Right lobe of liver (tissue), 6 donors: ENCODE measurements at regions not wholly inside any gene's neighbourhood (a gene's known extent, or its start where the extent isn't known, plus 50 kb on each side); places are given as distances from the start of the nearest gene placed in this dataset.

Source experiments
- ATAC-seq, 4 donors: fragments of 200-7000 bp; cut with Tn5 transposase; one replicate each; pipeline ENCODE4 v1.9.1; 2020; ENCODE audit warnings: mild to moderate bottlenecking in 4 of 4, moderate library complexity in 4 of 4
- DNase-seq, 3 donors: peaks; one replicate each; pipeline ENCODE4 v3.0.0-alpha.2; 2020
- H3K27ac ChIP-seq, 3 donors: fragments of 200-600 bp; one replicate each; pipeline ENCODE4 v1.8.0; 2022
- H3K27me3 ChIP-seq, 2 donors: fragments of 200-600 bp; one replicate each; pipeline ENCODE4 v1.8.0; 2022
- H3K36me3 ChIP-seq, 4 donors: fragments of 200-600 bp; sonication (generic) in 1 of 4; one replicate each; pipeline versions ENCODE4 v1.5.1 to v1.8.0; 2017 to 2022; ENCODE audit warnings: control low read depth in 1 of 4
- H3K4me1 ChIP-seq, 4 donors: fragments of 200-600 bp; sonication (generic) in 1 of 4; one replicate each; pipeline versions ENCODE4 v1.5.1 to v1.8.0; 2017 to 2022; ENCODE audit warnings: control low read depth in 1 of 4
- H3K4me3 ChIP-seq, 3 donors: fragments of 200-600 bp; one replicate each; pipeline ENCODE4 v1.8.0; 2022
- H3K9me3 ChIP-seq, 4 donors: fragments of 200-600 bp; sonication (generic) in 1 of 4; one replicate each; pipeline versions ENCODE4 v1.5.1 to v1.8.0; 2017 to 2022; ENCODE audit warnings: control low read depth in 1 of 4
- POLR2A ChIP-seq: fragments of 450-650 bp; IDR thresholded peaks from one replicate; pipeline ENCODE4 v1.6.1; 2017; ENCODE audit warnings: antibody characterized with exemption, mild to moderate bottlenecking
- WGBS: methylation state at CpG from one replicate; pipeline ENCODE4 v1.1.6; 2018; ENCODE audit warnings: low coverage, low lambda C conversion rate; ENCODE audit not compliant: insufficient coverage; ENCODE audit errors: missing lambda C conversion rate; 5-methylcytosine and 5-hydroxymethylcytosine counted together
- intact Hi-C, 2 donors: fragments of 100-400 bp; cut with DNase I; formaldehyde crosslinking; loops; one replicate each; pipeline versions ENCODE4 v1.11.2 to v1.14.1; 2022
- TF ChIP-seq, protein P1 (sequence below), 4 donors: fragments of 200-600 bp in 3 of 4; fragments of 450-650 bp in 1 of 4; IDR thresholded peaks; one replicate each; pipeline versions ENCODE4 v1.5.1 to v1.8.0; 2016 to 2022; ENCODE audit warnings: antibody characterized with exemption in 4 of 4, mild to moderate bottlenecking in 2 of 4
- donor health status: DM: no; HTN: yes; CAD: no.
- donor health status: DM: no; HTN: no; CAD: no.
- donor health status: DM: no; HTN: no; CAD: no.
- donor health status: DM: no; HTN: yes; CAD: no.
- donor health status: DM: no; HTN: yes; CAD: no.

GRCh38 chr5:143930561-143930960 lies 118.6 kb downstream of the HMHB1 start:
- H3K27ac ChIP-seq, result no peak overlapping the region
- TF ChIP-seq, protein P1, sequence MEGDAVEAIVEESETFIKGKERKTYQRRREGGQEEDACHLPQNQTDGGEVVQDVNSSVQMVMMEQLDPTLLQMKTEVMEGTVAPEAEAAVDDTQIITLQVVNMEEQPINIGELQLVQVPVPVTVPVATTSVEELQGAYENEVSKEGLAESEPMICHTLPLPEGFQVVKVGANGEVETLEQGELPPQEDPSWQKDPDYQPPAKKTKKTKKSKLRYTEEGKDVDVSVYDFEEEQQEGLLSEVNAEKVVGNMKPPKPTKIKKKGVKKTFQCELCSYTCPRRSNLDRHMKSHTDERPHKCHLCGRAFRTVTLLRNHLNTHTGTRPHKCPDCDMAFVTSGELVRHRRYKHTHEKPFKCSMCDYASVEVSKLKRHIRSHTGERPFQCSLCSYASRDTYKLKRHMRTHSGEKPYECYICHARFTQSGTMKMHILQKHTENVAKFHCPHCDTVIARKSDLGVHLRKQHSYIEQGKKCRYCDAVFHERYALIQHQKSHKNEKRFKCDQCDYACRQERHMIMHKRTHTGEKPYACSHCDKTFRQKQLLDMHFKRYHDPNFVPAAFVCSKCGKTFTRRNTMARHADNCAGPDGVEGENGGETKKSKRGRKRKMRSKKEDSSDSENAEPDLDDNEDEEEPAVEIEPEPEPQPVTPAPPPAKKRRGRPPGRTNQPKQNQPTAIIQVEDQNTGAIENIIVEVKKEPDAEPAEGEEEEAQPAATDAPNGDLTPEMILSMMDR (IDR thresholded peaks at IDR 0.05), result no peak
- TF ChIP-seq POLR2A, result no peak
- no peaks in the 10 kb centered on the region for H3K36me3 ChIP-seq
- H3K9me3 ChIP-seq, result no peaks in the 10 kb centered on the region
- ATAC-seq (no peak), DNase-seq (no peak)
- intact Hi-C loops, result no loop called here
- H3K27me3 ChIP-seq, result no peaks in the 10 kb centered on the region
- H3K4me3 ChIP-seq, result no peak overlapping the region
- no peaks in the 10 kb centered on the region for H3K4me1 ChIP-seq

- Histone ChIP-seq H3K27me3 (no peaks in the 10 kb centered on the region), H3K36me3 (no peaks in the 10 kb centered on the region), H3K27ac (no peak overlapping the region), H3K9me3 (no peaks in the 10 kb centered on the region), H3K4me3 (no peak overlapping the region), H3K4me1 (no peaks in the 10 kb centered on the region)
- intact Hi-C loops, result no loop called here
- DNase-seq, result no peak
- WGBS, result 80% methylated on average over 1 of the region's 4 CpGs
- no peak for TF ChIP-seq POLR2A
- TF ChIP-seq, protein P1 (IDR thresholded peaks at IDR 0.05), result no peak
- no peak for ATAC-seq
Measured at GRCh38 chr5:143931476-143931875, 119.5 kb downstream of the HMHB1 start.

DNA sequence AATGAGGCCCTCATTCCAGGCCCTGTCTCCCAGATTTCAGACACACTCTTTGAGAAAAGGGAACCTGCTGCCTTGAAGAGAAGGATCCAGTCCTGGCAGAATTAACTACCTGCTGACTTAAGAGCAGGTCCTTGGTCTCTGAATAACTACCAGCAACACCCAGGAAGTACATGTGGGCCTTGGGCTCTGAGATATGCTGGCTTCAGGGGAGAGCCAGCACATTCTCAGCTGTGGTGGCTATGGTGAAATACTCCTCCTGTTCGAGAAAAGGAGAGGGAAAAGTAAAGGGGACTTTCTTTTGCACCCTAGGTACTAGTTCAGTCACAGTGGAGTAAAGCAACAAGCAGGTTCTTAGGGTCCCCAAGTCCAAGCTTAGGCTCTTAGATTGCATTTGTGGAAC lies 120.0 kb downstream of the HMHB1 start:
- H3K27ac ChIP-seq, result no peak overlapping the region
- 80% methylated on average over 1 of the region's 1 CpG for WGBS
- no peaks in the 10 kb centered on the region for H3K4me1 ChIP-seq
- DNase-seq (no peak), ATAC-seq (no peak)
- TF ChIP-seq POLR2A, result no peak
- TF ChIP-seq, protein P1 (IDR thresholded peaks at IDR 0.05), result no peak
- no peaks in the 10 kb centered on the region for H3K27me3 ChIP-seq
- no peaks in the 10 kb centered on the region for H3K36me3 ChIP-seq
- H3K4me3 ChIP-seq, result no peak overlapping the region
- H3K9me3 ChIP-seq, result no peaks in the 10 kb centered on the region
- intact Hi-C loops, result no loop called here

- 100% methylated on average over 1 of the region's 1 CpG for WGBS
- H3K9me3 ChIP-seq, result no peaks in the 10 kb centered on the region
Measured at GRCh38 chr5:143932584-143932983, 120.6 kb downstream of the HMHB1 start.

DNA sequence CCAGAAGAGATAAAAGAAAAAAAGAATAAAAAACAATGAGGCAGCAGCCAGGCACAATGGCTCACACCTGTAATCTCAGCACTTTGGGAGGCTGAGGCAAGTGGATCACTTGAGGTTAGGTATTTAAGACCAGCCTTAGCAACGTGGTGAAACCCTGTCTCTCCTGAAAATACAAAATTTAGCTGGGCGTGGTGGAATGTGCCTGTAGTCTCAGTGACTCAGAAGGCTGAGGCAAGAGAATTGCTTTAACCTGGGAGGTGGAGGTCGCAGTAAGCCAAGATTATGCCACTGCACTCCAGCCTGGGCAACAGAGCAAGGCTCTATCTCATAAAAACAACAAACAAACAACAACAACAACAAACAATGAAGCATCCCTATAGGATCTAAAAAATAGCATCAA lies 121.5 kb downstream of the HMHB1 start:
- 56% methylated on average over 3 of the region's 3 CpGs for WGBS
- no peak for ATAC-seq
- Histone ChIP-seq H3K4me3 (no peak overlapping the region), H3K27me3 (no peaks in the 10 kb centered on the region), H3K4me1 (no peaks in the 10 kb centered on the region), H3K36me3 (no peaks in the 10 kb centered on the region), H3K27ac (no peak overlapping the region), H3K9me3 (no peaks in the 10 kb centered on the region)
- no peak for DNase-seq
- intact Hi-C loops, result no loop called here
- TF ChIP-seq POLR2A, result no peak
- TF ChIP-seq, protein P1 (IDR thresholded peaks at IDR 0.05), result no peak

More at GRCh38 chr5:143932584-143932983, 120.6 kb downstream of the HMHB1 start:
- ATAC-seq (no peak), DNase-seq (no peak)
- TF ChIP-seq, protein P1 (IDR thresholded peaks at IDR 0.05), result no peak
- no peaks in the 10 kb centered on the region for H3K4me1 ChIP-seq
- H3K36me3 ChIP-seq, result no peaks in the 10 kb centered on the region
- H3K27ac ChIP-seq, result no peak overlapping the region
- H3K4me3 ChIP-seq, result no peak overlapping the region
- H3K27me3 ChIP-seq, result no peaks in the 10 kb centered on the region
- intact Hi-C loops, result no loop called here
